ENCODE measurements at regions not wholly inside any gene's neighbourhood (a gene's known extent, or its start where the extent isn't known, plus 50 kb on each side); places are given as distances from the start of the nearest gene placed in this dataset.

GRCh38 chr2:221156062-221156734 lies 415.9 kb downstream of the EPHA4 start:
- H3K27me3 ChIP-seq: no peaks in the 10 kb centered on the region
- TF ChIP-seq POLR2A (IDR thresholded peaks at IDR 0.05): no peak
- no peaks in the 10 kb centered on the region for H3K9me3 ChIP-seq
- DNase-seq (ENCODE audit: extremely low spot score in 2 of 2): no peak
- H3K4me3 ChIP-seq: no peak overlapping the region
- intact Hi-C loops (cut with DNase I): no loop called here
- no peaks in the 10 kb centered on the region for H3K36me3 ChIP-seq
- no peaks in the 10 kb centered on the region for H3K4me1 ChIP-seq
- no peak overlapping the region for H3K27ac ChIP-seq

- intact Hi-C loops (cut with DNase I): no loop called here
- Histone ChIP-seq H3K4me3 (no peak overlapping the region), H3K9me3 (no peaks in the 10 kb centered on the region), H3K36me3 (no peaks in the 10 kb centered on the region), H3K27ac (no peak overlapping the region), H3K27me3 (no peaks in the 10 kb centered on the region), H3K4me1 (no peaks in the 10 kb centered on the region)
- TF ChIP-seq CTCF (IDR thresholded peaks at IDR 0.05) (no peak), POLR2A (IDR thresholded peaks at IDR 0.05) (no peak), POLR2AphosphoS5 (IDR thresholded peaks at IDR 0.05; ENCODE audit: insufficient read depth in 1 of 2, low read depth in 1 of 2) (no peak)
- DNase-seq (ENCODE audit: extremely low spot score in 2 of 2): no peak
Observed at GRCh38 chr2:221161186-221161585, 410.9 kb downstream of the EPHA4 start.

GRCh38 chr2:221166292-221166691 lies 405.8 kb downstream of the EPHA4 start:
- H3K27ac ChIP-seq: no peak overlapping the region
- H3K4me1 ChIP-seq: no peaks in the 10 kb centered on the region
- TF ChIP-seq CTCF (IDR thresholded peaks at IDR 0.05) (no peak), POLR2A (IDR thresholded peaks at IDR 0.05) (no peak), POLR2AphosphoS5 (IDR thresholded peaks at IDR 0.05; ENCODE audit: insufficient read depth in 1 of 2, low read depth in 1 of 2) (no peak)
- no peaks in the 10 kb centered on the region for H3K9me3 ChIP-seq
- no peaks in the 10 kb centered on the region for H3K36me3 ChIP-seq
- no peak for DNase-seq (ENCODE audit: extremely low spot score in 2 of 2)
- H3K27me3 ChIP-seq: no peaks in the 10 kb centered on the region
- H3K4me3 ChIP-seq: no peak overlapping the region
- intact Hi-C loops (cut with DNase I): no loop called here

GRCh38 chr2:221167561-221167960 lies 404.5 kb downstream of the EPHA4 start:
- no peak for TF ChIP-seq POLR2AphosphoS5 (IDR thresholded peaks at IDR 0.05; ENCODE audit: insufficient read depth in 1 of 2, low read depth in 1 of 2)
- Histone ChIP-seq H3K27ac (no peak overlapping the region), H3K27me3 (no peaks in the 10 kb centered on the region), H3K36me3 (no peaks in the 10 kb centered on the region), H3K4me1 (no peaks in the 10 kb centered on the region), H3K4me3 (no peak overlapping the region), H3K9me3 (no peaks in the 10 kb centered on the region)
- intact Hi-C loops (cut with DNase I): no loop called here
- no peak for DNase-seq (ENCODE audit: extremely low spot score in 2 of 2)

- intact Hi-C loops (cut with DNase I): no loop called here
- no peaks in the 10 kb centered on the region for H3K4me1 ChIP-seq
- no peak overlapping the region for H3K4me3 ChIP-seq
- H3K9me3 ChIP-seq: no peaks in the 10 kb centered on the region
- no peaks in the 10 kb centered on the region for H3K27me3 ChIP-seq
- H3K27ac ChIP-seq: no peak overlapping the region
- no peak for DNase-seq (ENCODE audit: extremely low spot score in 2 of 2)
- TF ChIP-seq POLR2A (IDR thresholded peaks at IDR 0.05): no peak
- TF ChIP-seq POLR2AphosphoS5 (IDR thresholded peaks at IDR 0.05; ENCODE audit: insufficient read depth in 1 of 2, low read depth in 1 of 2): no peak
- no peak for TF ChIP-seq CTCF (IDR thresholded peaks at IDR 0.05)
- H3K36me3 ChIP-seq: no peaks in the 10 kb centered on the region
Observed at GRCh38 chr2:221169724-221170123, 402.4 kb downstream of the EPHA4 start.

GRCh38 chr2:221170548-221170947 lies 401.6 kb downstream of the EPHA4 start:
- Histone ChIP-seq H3K27me3 (no peaks in the 10 kb centered on the region), H3K9me3 (no peaks in the 10 kb centered on the region), H3K27ac (no peak overlapping the region), H3K36me3 (no peaks in the 10 kb centered on the region), H3K4me1 (no peaks in the 10 kb centered on the region), H3K4me3 (no peak overlapping the region)
- DNase-seq (ENCODE audit: extremely low spot score in 2 of 2): no peak
- intact Hi-C loops (cut with DNase I): no loop called here
- TF ChIP-seq POLR2A (IDR thresholded peaks at IDR 0.05) (no peak), CTCF (IDR thresholded peaks at IDR 0.05) (no peak)
